ENCODE measurements at regions not wholly inside any gene's neighbourhood (a gene's known extent, or its start where the extent isn't known, plus 50 kb on each side); places are given as distances from the start of the nearest gene placed in this dataset.

DNA sequence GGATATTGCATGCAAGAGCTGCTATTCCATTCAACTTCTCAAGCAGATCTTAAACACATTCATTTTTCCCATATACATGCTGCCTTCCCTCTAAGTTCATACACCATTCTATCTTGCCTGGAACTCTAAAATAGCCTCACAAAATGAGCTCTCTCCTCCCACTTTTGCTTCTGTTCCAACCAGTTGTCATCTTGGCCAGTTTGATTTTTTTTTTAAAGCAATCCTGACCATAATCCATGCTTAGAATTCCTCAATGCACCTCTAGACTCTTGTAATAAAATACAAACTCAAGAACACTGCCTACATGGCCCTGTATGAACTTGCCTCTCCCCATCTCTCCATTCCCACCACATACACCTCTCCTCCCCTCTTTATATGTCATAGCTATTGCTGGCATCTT lies 68.6 kb upstream of the NPHP3 start:
- TF ChIP-seq HDAC3 (IDR thresholded peaks at IDR 0.05; ENCODE audit: borderline replicate concordance, partially characterized antibody): no peak
- no peak for TF ChIP-seq JUND (IDR thresholded peaks at IDR 0.05; ENCODE audit: borderline replicate concordance, low read depth, low read length)
- TF ChIP-seq JUND (tag; IDR thresholded peaks at IDR 0.05; ENCODE audit: borderline replicate concordance, low read depth, low read length): no peak
- TF ChIP-seq, protein P1, sequence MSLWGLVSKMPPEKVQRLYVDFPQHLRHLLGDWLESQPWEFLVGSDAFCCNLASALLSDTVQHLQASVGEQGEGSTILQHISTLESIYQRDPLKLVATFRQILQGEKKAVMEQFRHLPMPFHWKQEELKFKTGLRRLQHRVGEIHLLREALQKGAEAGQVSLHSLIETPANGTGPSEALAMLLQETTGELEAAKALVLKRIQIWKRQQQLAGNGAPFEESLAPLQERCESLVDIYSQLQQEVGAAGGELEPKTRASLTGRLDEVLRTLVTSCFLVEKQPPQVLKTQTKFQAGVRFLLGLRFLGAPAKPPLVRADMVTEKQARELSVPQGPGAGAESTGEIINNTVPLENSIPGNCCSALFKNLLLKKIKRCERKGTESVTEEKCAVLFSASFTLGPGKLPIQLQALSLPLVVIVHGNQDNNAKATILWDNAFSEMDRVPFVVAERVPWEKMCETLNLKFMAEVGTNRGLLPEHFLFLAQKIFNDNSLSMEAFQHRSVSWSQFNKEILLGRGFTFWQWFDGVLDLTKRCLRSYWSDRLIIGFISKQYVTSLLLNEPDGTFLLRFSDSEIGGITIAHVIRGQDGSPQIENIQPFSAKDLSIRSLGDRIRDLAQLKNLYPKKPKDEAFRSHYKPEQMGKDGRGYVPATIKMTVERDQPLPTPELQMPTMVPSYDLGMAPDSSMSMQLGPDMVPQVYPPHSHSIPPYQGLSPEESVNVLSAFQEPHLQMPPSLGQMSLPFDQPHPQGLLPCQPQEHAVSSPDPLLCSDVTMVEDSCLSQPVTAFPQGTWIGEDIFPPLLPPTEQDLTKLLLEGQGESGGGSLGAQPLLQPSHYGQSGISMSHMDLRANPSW (CRISPR knock-in tag; IDR thresholded peaks at IDR 0.05): no peak
- TF ChIP-seq SIN3B (IDR thresholded peaks at IDR 0.05; ENCODE audit: low read depth): no peak
- TF ChIP-seq KDM5B (IDR thresholded peaks at IDR 0.05; ENCODE audit: insufficient replicate concordance, low read depth, low read length): no peak
- TF ChIP-seq, protein P2, sequence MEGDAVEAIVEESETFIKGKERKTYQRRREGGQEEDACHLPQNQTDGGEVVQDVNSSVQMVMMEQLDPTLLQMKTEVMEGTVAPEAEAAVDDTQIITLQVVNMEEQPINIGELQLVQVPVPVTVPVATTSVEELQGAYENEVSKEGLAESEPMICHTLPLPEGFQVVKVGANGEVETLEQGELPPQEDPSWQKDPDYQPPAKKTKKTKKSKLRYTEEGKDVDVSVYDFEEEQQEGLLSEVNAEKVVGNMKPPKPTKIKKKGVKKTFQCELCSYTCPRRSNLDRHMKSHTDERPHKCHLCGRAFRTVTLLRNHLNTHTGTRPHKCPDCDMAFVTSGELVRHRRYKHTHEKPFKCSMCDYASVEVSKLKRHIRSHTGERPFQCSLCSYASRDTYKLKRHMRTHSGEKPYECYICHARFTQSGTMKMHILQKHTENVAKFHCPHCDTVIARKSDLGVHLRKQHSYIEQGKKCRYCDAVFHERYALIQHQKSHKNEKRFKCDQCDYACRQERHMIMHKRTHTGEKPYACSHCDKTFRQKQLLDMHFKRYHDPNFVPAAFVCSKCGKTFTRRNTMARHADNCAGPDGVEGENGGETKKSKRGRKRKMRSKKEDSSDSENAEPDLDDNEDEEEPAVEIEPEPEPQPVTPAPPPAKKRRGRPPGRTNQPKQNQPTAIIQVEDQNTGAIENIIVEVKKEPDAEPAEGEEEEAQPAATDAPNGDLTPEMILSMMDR (IDR thresholded peaks at IDR 0.05 in 2 of 3, conservative IDR thresholded peaks at IDR 0.05 in 1 of 3; ENCODE audit: insufficient read depth in 2 of 3, low read depth in 1 of 3, low read length in 3 of 3): no peak
- TF ChIP-seq DIDO1 (tag; IDR thresholded peaks at IDR 0.05; ENCODE audit: low read depth): no peak
